Amygdala (tissue), 56 donors: ENCODE measurements at regions not wholly inside any gene's neighbourhood (a gene's known extent, or its start where the extent isn't known, plus 50 kb on each side); places are given as distances from the start of the nearest gene placed in this dataset.
"Not testable (repeated sequence)": the region's sequence is repeated elsewhere in the genome, so short reads cannot be mapped to it uniquely, and the experiment has no call there.

Experiments
- DNase-seq, 56 donors: peaks; one replicate each; lab custom pipeline; 2025; lab: John Stamatoyannopoulos, UW

- DNase-seq: no peak
These were observed 469.9 kb downstream of the PCDH10 start for GRCh38 chr4:133618963-133619362.

GRCh38 chr4:133600008-133600407, 450.9 kb downstream of the PCDH10 start:
- DNase-seq: no peak

DNA sequence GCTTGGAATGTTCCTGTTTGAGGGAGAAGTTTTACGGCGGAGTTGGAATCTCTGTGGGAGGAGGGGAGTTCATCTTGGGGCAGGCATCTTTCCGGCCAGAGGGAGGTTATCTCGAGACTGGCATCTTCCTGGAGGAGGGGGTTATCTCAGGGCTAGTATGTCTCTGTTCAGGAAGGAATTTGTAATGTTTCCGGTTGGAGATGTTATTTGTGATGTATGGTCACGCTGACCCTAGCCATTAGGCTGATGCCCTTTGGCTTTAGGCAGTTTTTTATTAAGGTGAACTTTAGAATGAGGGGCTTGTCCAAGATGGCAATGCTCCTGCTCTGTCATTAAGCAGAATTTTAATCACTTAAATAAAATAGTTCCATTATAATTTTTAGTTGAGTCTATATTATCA, 449.7 kb downstream of the PCDH10 start:
- DNase-seq: no peak

GRCh38 chr4:133597251-133597650, 448.2 kb downstream of the PCDH10 start:
- DNase-seq: no peak

DNA sequence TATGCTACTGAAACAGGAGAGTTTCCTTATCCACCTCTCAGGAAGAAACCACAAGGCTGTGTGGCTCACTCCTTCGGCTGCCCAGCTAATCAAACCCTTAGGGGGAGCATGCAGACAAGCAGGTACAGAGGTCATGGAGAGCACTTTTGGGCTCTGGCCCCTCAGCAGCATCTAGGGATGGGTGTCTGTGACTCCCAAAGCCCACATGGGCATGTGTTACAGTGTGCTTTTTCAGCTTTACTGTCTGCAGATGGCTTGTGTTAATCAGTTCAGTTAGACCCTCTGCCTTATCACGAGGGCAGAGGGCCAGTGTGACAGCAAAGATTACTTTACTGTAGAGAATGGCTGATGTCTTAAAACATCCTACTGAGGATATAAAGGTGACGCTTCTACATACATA, 447.4 kb downstream of the PCDH10 start:
- DNase-seq: no peak

DNA sequence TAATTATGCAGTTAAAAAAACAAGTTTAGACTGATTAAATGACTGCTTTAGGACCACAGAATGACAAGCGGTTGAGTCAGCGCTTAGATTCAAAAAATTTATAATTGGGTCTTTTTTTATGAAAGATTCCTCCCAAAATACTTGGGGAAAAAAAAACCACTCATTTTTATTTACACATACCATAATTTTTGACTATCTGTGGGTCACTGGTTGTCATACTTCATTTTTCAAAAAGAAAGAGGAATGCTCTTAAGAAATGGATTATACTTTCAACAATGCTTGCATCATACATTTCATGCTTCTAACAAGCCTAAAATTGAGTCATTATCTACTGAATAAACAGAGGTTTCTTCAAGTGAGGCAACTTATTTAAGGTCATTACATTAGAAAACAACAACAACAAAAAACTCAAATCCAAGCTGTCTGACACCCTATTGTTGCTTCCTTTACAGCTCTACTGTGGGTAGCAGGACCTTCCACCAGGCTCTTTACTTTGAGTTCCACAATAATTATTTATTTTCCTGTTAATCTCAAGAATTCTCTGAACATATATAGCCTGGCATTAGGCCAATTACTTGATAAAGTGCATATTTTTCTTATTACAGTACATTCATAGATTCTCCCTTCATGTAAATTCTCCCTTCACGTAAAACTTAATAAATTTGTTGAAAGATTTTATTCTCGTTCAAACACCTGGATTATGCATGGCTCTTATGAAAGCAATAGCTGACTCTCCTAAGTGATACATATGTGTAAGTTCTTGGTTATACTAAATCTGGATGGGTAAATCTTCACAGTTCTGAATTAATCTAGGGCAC, 445.5 kb downstream of the PCDH10 start:
- no peak for DNase-seq

GRCh38 chr4:133593764-133594163, 444.7 kb downstream of the PCDH10 start:
- DNase-seq: no peak

GRCh38 chr4:133592591-133592990, 443.5 kb downstream of the PCDH10 start:
- no peak for DNase-seq

- no peak for DNase-seq
These were observed 443.0 kb downstream of the PCDH10 start for GRCh38 chr4:133592106-133592505.

DNA sequence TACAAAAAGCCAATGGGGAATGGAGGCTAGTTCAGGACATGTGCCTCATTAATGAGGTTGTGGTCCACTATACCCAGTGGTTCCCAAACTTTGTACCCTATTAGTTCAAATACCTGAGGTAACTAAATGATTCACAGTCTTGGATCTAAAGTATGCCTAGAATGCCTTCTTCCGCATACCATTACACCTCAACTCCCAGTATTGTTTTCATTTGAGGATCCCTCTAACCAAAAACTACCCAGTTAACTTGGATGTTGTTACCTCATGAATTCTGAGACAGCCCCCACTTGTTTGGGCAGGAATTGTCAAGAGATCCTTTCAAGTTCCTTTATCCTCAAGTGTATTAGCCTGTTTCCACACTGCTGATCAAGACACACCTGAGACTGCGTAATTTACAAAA, 439.2 kb downstream of the PCDH10 start:
- DNase-seq: no peak

DNA sequence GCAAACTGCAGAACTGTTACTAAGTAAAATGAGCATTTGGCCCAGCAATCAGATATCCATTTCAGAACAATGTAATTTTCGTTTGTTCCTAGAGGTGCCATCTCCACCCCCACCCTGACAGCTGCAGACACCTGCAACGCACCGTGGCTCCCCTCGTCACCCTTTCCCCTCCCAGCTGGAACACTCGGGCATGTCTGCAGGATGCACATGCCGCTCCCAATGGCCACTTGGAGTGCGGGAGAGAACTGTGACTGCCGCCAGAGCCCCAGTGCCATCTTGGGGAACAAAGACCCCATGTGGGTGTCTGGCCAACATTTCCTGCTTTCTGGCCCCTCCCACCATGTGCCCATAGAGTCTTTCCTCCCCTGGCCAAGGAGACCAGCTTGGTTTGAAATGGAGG, 436.2 kb downstream of the PCDH10 start:
- DNase-seq: no peak

GRCh38 chr4:133584714-133585113, 435.6 kb downstream of the PCDH10 start:
- DNase-seq: no peak

GRCh38 chr4:133581996-133582619, 433.0 kb downstream of the PCDH10 start:
- no peak for DNase-seq

DNA sequence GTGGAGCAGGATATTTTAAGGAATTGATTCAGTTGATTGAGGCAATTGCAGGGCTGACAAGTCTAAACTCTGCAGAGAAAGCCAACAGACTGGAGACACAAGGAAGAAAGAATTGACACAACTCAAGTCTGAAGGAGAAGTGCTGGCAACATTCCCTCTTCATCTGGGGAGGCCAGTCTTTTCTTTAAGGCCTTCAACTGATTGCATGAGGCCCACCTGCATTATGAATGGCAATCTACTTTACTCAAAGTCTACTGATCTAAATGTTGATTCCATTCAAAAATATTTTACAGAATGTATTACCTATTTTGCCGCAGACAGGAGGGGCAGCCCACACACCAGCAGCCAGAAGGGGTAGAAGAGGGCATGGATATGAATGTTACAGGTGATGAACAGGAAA, 425.2 kb downstream of the PCDH10 start:
- no peak for DNase-seq

GRCh38 chr4:133565379-133565778, 416.3 kb downstream of the PCDH10 start:
- no peak for DNase-seq

- no peak for DNase-seq
These were observed 410.9 kb downstream of the PCDH10 start for GRCh38 chr4:133559987-133560386.

GRCh38 chr4:133555671-133556070, 406.6 kb downstream of the PCDH10 start:
- no peak for DNase-seq

- no peak for DNase-seq
These were observed 401.3 kb downstream of the PCDH10 start for GRCh38 chr4:133550436-133550835.

DNA sequence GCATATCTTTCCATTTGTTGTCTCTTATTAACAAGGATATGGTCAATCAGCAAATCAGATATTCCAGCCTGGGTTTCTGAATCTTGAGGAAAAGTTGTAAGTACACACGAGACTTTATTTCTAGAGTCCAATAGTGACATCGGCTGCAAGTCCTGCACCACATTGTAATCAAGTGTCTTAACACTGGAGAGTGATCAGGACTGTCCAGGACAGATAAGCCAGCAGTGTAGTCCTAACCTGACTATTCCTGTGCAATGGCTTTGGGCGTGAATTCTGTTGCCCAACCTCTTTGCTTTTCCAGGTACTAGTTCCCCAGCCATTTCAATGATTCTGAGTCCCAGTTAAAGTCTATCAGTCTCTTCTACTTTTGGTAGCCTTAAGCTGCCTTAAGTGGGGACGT, 395.0 kb downstream of the PCDH10 start:
- no peak for DNase-seq

GRCh38 chr4:133537780-133538281, 388.7 kb downstream of the PCDH10 start:
- no peak for DNase-seq

- not testable (repeated sequence) for DNase-seq
These were observed 385.1 kb downstream of the PCDH10 start for GRCh38 chr4:133534224-133534623.

DNA sequence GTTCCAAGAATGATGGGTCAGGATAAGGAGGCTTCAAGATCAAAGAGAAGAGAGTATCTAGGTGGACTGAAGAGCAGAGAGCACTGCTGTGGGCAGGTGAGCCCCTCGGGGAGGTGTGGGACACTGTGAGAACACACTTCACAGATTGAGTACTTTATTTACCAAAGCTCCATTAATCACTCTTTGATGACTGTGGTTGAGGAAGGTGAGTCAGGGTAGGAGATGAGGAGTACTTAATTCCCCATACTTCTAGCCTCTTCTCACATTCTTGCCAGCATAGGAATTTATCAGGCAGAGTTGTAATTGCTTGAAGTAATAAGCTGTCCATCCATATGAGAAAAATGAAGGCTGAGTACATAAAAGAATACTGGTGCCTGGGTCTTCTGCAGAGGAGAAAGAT, 375.3 kb downstream of the PCDH10 start:
- no peak for DNase-seq
